Neuronal stem cell (in vitro differentiated cells): ENCODE measurements at regions not wholly inside any gene's neighbourhood (a gene's known extent, or its start where the extent isn't known, plus 50 kb on each side); places are given as distances from the start of the nearest gene placed in this dataset.

Experiments
- DNase-seq: peaks from one replicate; pipeline ENCODE4 v3.0.0-alpha.2; 2013; ENCODE audit warnings: low spot score
- H2AFZ ChIP-seq: one replicate; pipeline ENCODE4 v1.6.1; 2013; ENCODE audit warnings: mild to moderate bottlenecking, low read length, inconsistent platforms
- H2AK5ac ChIP-seq: 2 replicates; pipeline ENCODE4 v1.6.1; 2013; ENCODE audit warnings: low read depth, mild to moderate bottlenecking, inconsistent platforms, low read length, moderate library complexity, mixed read lengths
- H2BK120ac ChIP-seq: 2 replicates; pipeline ENCODE4 v1.6.1; 2013; ENCODE audit warnings: low read depth, mild to moderate bottlenecking, inconsistent platforms, low read length, moderate library complexity, mixed read lengths
- H2BK12ac ChIP-seq: one replicate; pipeline ENCODE4 v1.6.1; 2013; ENCODE audit warnings: low read length, inconsistent platforms
- H2BK15ac ChIP-seq: 2 replicates; pipeline ENCODE4 v1.6.1; 2013; ENCODE audit warnings: mild to moderate bottlenecking, low read length, inconsistent platforms, mixed read lengths
- H2BK5ac ChIP-seq: one replicate; pipeline ENCODE4 v1.6.1; 2013; ENCODE audit warnings: inconsistent platforms, mild to moderate bottlenecking, low read length, moderate library complexity
- H3K14ac ChIP-seq: one replicate; pipeline ENCODE4 v1.6.1; 2013; ENCODE audit warnings: low read length, inconsistent platforms
- H3K18ac ChIP-seq: 2 replicates; pipeline ENCODE4 v1.6.1; 2013; ENCODE audit warnings: low read length, inconsistent platforms
- H3K23ac ChIP-seq: 2 replicates; pipeline ENCODE4 v1.6.1; 2013; ENCODE audit warnings: low read depth, mild to moderate bottlenecking, mixed read lengths, low read length, inconsistent platforms; ENCODE audit not compliant: poor library complexity
- H3K27ac ChIP-seq: replicated peaks from 3 replicates; pipeline ENCODE4 v1.5.1; 2013; ENCODE audit warnings: low read length, inconsistent platforms
- H3K27me3 ChIP-seq, 3 experiments: 2 replicates each; pipeline ENCODE4 v1.6.1; 2013; ENCODE audit warnings: low read length in 3 of 3, mild to moderate bottlenecking in 2 of 3, inconsistent platforms in 1 of 3, low read depth in 1 of 3, mixed read lengths in 1 of 3, moderate library complexity in 1 of 3; ENCODE audit not compliant: control insufficient read depth in 3 of 3, insufficient read depth in 3 of 3
- H3K36me3 ChIP-seq, 2 donors: replicated peaks in 1 of 2; 2 replicates each; pipeline ENCODE4 v1.6.1; 2013; ENCODE audit warnings: low read length in 2 of 2; ENCODE audit not compliant: control insufficient read depth in 2 of 2, insufficient read depth in 2 of 2
- H3K4ac ChIP-seq: 2 replicates; pipeline ENCODE4 v1.6.1; 2013; ENCODE audit warnings: inconsistent platforms, mild to moderate bottlenecking, low read length, moderate library complexity
- H3K4me1 ChIP-seq, 2 donors: 1 replicate in 1 of 2; 2 replicates in 1 of 2; pipeline ENCODE4 v1.6.1; 2013; ENCODE audit warnings: low read length in 2 of 2, low read depth in 1 of 2; ENCODE audit not compliant: control insufficient read depth in 2 of 2, insufficient read depth in 1 of 2
- H3K4me2 ChIP-seq: one replicate; pipeline ENCODE4 v1.6.1; 2013; ENCODE audit warnings: mild to moderate bottlenecking, low read length, inconsistent platforms; ENCODE audit not compliant: insufficient read depth, poor library complexity, severe bottlenecking
- H3K4me3 ChIP-seq, 2 donors: 2 replicates each; pipeline ENCODE4 v1.5.1; 2013; ENCODE audit warnings: low read length in 2 of 2, mild to moderate bottlenecking in 2 of 2, inconsistent platforms in 1 of 2, moderate library complexity in 1 of 2
- H3K79me1 ChIP-seq: one replicate; pipeline ENCODE4 v1.6.1; 2013; ENCODE audit warnings: low read depth, mild to moderate bottlenecking, inconsistent platforms, low read length, moderate library complexity
- H3K9ac ChIP-seq: one replicate; pipeline ENCODE4 v1.6.1; 2013; ENCODE audit warnings: mild to moderate bottlenecking, low read depth, low read length, inconsistent platforms; ENCODE audit not compliant: poor library complexity
- H3K9me3 ChIP-seq, 2 donors: replicated peaks in 1 of 2; 2 replicates each; pipeline versions ENCODE3 to v1.6.1; 2013; ENCODE audit warnings: low read length in 2 of 2, mild to moderate bottlenecking in 2 of 2, inconsistent platforms in 1 of 2, low read depth in 1 of 2, mixed read lengths in 1 of 2, moderate library complexity in 1 of 2; ENCODE audit not compliant: control insufficient read depth in 2 of 2, insufficient read depth in 1 of 2
- H4K8ac ChIP-seq: one replicate; pipeline ENCODE4 v1.6.1; 2013; ENCODE audit warnings: low read depth, mild to moderate bottlenecking, inconsistent platforms, low read length, moderate library complexity
- H4K91ac ChIP-seq: one replicate; pipeline ENCODE4 v1.6.1; 2013; ENCODE audit warnings: low read length, low read depth, mild to moderate bottlenecking, inconsistent platforms; ENCODE audit not compliant: poor library complexity
- WGBS, 2 donors: extraction: QIAGEN DNeasy Blood & Tissue Kit; methylation state at CpG; one replicate each; pipeline ENCODE4 v1.1.7; 2013; ENCODE audit warnings: missing lambda C conversion rate in 2 of 2, mixed read lengths in 1 of 2; ENCODE audit not compliant: insufficient read length in 2 of 2, insufficient replicate concordance in 1 of 2; ENCODE audit errors: extremely low coverage in 2 of 2; 5-methylcytosine and 5-hydroxymethylcytosine counted together

GRCh38 chrX:40853816-40854123 is 118.4 kb upstream of the MED14 start:
- H3K14ac ChIP-seq: no peak overlapping the region
- no peaks in the 10 kb centered on the region for H3K36me3 ChIP-seq
- no peak overlapping the region for H2BK120ac ChIP-seq
- no peak overlapping the region for H3K4ac ChIP-seq
- H2BK12ac ChIP-seq: no peak overlapping the region
- H3K4me2 ChIP-seq: no peak overlapping the region
- no peak overlapping the region for H4K8ac ChIP-seq
- H3K9me3 ChIP-seq: no peaks in the 10 kb centered on the region
- H3K18ac ChIP-seq: no peak overlapping the region
- H3K4me1 ChIP-seq: peaks cover 0 to 5% of the 10 kb centered on the region in 2 donors
- H3K27ac ChIP-seq: no peak overlapping the region
- H2AK5ac ChIP-seq: no peak overlapping the region
- DNase-seq: no peak
- no peak overlapping the region for H2BK5ac ChIP-seq
- no peak overlapping the region for H3K9ac ChIP-seq
- no peak overlapping the region for H3K23ac ChIP-seq
- no peak overlapping the region for H4K91ac ChIP-seq
- no peak overlapping the region for H3K4me3 ChIP-seq
- H2AFZ ChIP-seq: no peak overlapping the region
- H2BK15ac ChIP-seq: no peak overlapping the region
- H3K79me1 ChIP-seq: no peaks in the 10 kb centered on the region
- H3K27me3 ChIP-seq: no peaks in the 10 kb centered on the region

GRCh38 chrX:40854242-40854641 is 118.9 kb upstream of the MED14 start:
- no peak overlapping the region for H2AK5ac ChIP-seq
- H2BK120ac ChIP-seq: no peak overlapping the region
- peaks cover 0 to 5% of the 10 kb centered on the region in 2 donors for H3K4me1 ChIP-seq
- no peaks in the 10 kb centered on the region for H3K27me3 ChIP-seq
- H3K27ac ChIP-seq: no peak overlapping the region
- no peak overlapping the region for H4K91ac ChIP-seq
- no peaks in the 10 kb centered on the region for H3K9me3 ChIP-seq
- WGBS, 2 donors: no CpG with 5 or more reads among the region's 1 CpG
- H3K9ac ChIP-seq: no peak overlapping the region
- H3K4me3 ChIP-seq: no peak overlapping the region
- H2BK15ac ChIP-seq: no peak overlapping the region
- no peaks in the 10 kb centered on the region for H3K36me3 ChIP-seq
- H2AFZ ChIP-seq: no peak overlapping the region
- no peak overlapping the region for H3K4me2 ChIP-seq
- H3K23ac ChIP-seq: no peak overlapping the region
- H3K14ac ChIP-seq: no peak overlapping the region
- DNase-seq: no peak
- no peak overlapping the region for H3K4ac ChIP-seq
- no peak overlapping the region for H2BK12ac ChIP-seq
- H4K8ac ChIP-seq: no peak overlapping the region
- H3K79me1 ChIP-seq: no peaks in the 10 kb centered on the region
- H3K18ac ChIP-seq: no peak overlapping the region
- H2BK5ac ChIP-seq: no peak overlapping the region

DNA sequence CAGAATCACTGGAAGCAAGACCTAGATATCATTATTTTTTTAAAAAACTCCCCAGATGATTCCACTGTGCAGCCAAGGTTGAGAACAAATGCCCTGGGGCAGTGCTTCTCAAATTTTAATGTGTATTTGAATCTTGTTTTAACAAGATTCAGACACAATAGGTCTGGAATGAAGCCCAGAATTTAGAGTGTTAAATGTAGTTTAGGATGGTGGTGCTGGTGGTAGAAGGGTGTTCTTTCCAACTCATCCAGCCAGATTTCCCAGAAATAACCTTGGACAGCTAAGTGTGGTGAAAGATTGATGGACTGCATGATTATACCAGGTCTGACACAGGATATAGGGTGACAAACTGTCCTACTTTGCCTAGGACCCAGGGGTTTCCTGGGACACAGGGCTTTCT is 120.1 kb upstream of the MED14 start:
- no peak overlapping the region for H2BK15ac ChIP-seq
- H3K4me1 ChIP-seq: peaks cover 0 to 5% of the 10 kb centered on the region in 2 donors
- H3K4me2 ChIP-seq: no peak overlapping the region
- no peak overlapping the region for H3K4me3 ChIP-seq
- H2BK5ac ChIP-seq: no peak overlapping the region
- no peak overlapping the region for H3K9ac ChIP-seq
- H3K9me3 ChIP-seq: no peaks in the 10 kb centered on the region
- no peak overlapping the region for H4K91ac ChIP-seq
- no peak overlapping the region for H4K8ac ChIP-seq
- no peak overlapping the region for H3K18ac ChIP-seq
- H2BK120ac ChIP-seq: no peak overlapping the region
- H2AFZ ChIP-seq: no peak overlapping the region
- no peaks in the 10 kb centered on the region for H3K79me1 ChIP-seq
- H2BK12ac ChIP-seq: no peak overlapping the region
- no peak overlapping the region for H3K27ac ChIP-seq
- H3K4ac ChIP-seq: no peak overlapping the region
- no peak overlapping the region for H3K23ac ChIP-seq
- H3K36me3 ChIP-seq: no peaks in the 10 kb centered on the region
- no peak overlapping the region for H3K14ac ChIP-seq
- H2AK5ac ChIP-seq: no peak overlapping the region
- H3K27me3 ChIP-seq: no peaks in the 10 kb centered on the region
- DNase-seq: no peak

DNA sequence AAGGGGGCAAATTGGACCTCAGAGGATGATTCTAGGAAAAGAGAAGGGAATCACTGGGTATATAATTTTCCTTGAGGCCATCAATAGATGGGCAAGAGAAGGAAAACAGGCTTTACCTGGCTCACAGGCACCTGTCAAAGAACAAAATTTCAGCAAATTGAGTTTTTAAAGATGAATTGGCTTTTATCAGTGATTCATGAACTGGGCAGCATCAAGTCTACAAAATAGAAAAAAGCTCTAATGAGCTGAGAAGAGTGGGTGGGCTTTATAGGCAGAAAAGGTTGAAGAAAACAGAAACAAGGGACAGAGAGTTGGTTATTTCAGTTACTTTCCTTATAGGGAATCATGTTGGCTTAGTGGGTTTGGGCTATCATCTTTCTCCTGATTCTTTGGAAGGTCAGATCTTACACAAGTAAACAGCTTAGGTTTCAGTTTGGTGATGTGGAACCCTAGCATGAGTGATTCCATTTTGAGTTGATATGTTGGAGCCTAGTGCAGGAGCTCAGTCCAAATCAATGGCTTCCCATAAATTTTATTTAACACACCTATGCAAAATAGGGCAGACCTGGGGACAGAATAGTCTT is 120.7 kb upstream of the MED14 start:
- Histone ChIP-seq H3K36me3 (no peaks in the 10 kb centered on the region), H2AFZ (no peak overlapping the region), H3K9ac (no peak overlapping the region), H3K9me3 (no peaks in the 10 kb centered on the region), H3K14ac (no peak overlapping the region), H2BK12ac (no peak overlapping the region), H3K79me1 (no peaks in the 10 kb centered on the region), H3K18ac (no peak overlapping the region), H3K27me3 (no peaks in the 10 kb centered on the region), H2AK5ac (no peak overlapping the region), H4K8ac (no peak overlapping the region), H3K23ac (no peak overlapping the region), H3K4me1 (peaks cover 0 to 5% of the 10 kb centered on the region in 2 donors), H4K91ac (no peak overlapping the region), H3K4me3 (no peak overlapping the region), H3K4me2 (no peak overlapping the region), H2BK120ac (no peak overlapping the region), H2BK5ac (no peak overlapping the region), H3K27ac (no peak overlapping the region), H3K4ac (no peak overlapping the region), H2BK15ac (no peak overlapping the region)
- no peak for DNase-seq
